GM23338 (cell line): ENCODE measurements at regions not wholly inside any gene's neighbourhood (a gene's known extent, or its start where the extent isn't known, plus 50 kb on each side); places are given as distances from the start of the nearest gene placed in this dataset.

ENCODE experiments used
- ATAC-seq: fragments of 200-7000 bp; cut with Tn5 transposase; 3 replicates; pipeline ENCODE4 v1.9.1; 2020
- DNase-seq: peaks from one replicate; pipeline ENCODE4 v3.0.0-alpha.2; 2015; ENCODE audit warnings: low spot score
- H2AFZ ChIP-seq: fragments of 200-600 bp; sonication (generic); 2 replicates; pipeline ENCODE4 v1.8.0; 2016; ENCODE audit warnings: antibody characterized with exemption, mild to moderate bottlenecking, moderate library complexity
- H3F3A ChIP-seq: fragments of 200-600 bp; sonication (generic); replicated peaks from 2 replicates; pipeline ENCODE4 v1.8.0; 2017; ENCODE audit warnings: antibody characterized with exemption, mixed run types, low read depth
- H3K27ac ChIP-seq: fragments of 200-600 bp; sonication (generic); 2 replicates; pipeline ENCODE4 v1.6.1; 2016; ENCODE audit warnings: low read depth
- H3K27me3 ChIP-seq: fragments of 200-600 bp; sonication (generic); 2 replicates; pipeline ENCODE4 v1.8.0; 2016; ENCODE audit warnings: mild to moderate bottlenecking, mixed run types, moderate library complexity; ENCODE audit not compliant: insufficient read depth
- H3K36me3 ChIP-seq: fragments of 200-600 bp; sonication (generic); 2 replicates; pipeline ENCODE4 v1.8.0; 2016; ENCODE audit warnings: mild to moderate bottlenecking; ENCODE audit not compliant: insufficient read depth
- H3K4me1 ChIP-seq: fragments of 200-600 bp; sonication (generic); 2 replicates; pipeline ENCODE4 v1.8.0; 2016; ENCODE audit warnings: mild to moderate bottlenecking, moderate library complexity; ENCODE audit not compliant: insufficient read depth
- H3K4me2 ChIP-seq: fragments of 200-600 bp; sonication (generic); 2 replicates; pipeline ENCODE4 v1.7.1; 2017; ENCODE audit warnings: mixed run types
- H3K4me3 ChIP-seq: fragments of 200-600 bp; sonication (generic); 2 replicates; pipeline ENCODE4 v1.6.1; 2016; ENCODE audit warnings: mixed run types
- H3K79me2 ChIP-seq: fragments of 200-600 bp; sonication (generic); replicated peaks from 2 replicates; pipeline ENCODE4 v1.8.0; 2017; ENCODE audit warnings: mild to moderate bottlenecking; ENCODE audit not compliant: insufficient read depth
- H3K9me2 ChIP-seq: fragments of 200-600 bp; sonication (generic); 2 replicates; pipeline ENCODE4 v1.8.0; 2017; ENCODE audit not compliant: insufficient read depth
- H4K20me1 ChIP-seq: fragments of 200-600 bp; sonication (generic); replicated peaks from 2 replicates; pipeline ENCODE4 v1.8.0; 2017; ENCODE audit warnings: mild to moderate bottlenecking; ENCODE audit not compliant: insufficient read depth
- H3K27ac Mint-ChIP-seq: 2 replicates; pipeline ENCODE4 v1.8.0; 2020; ENCODE audit warnings: inconsistent platforms, mild to moderate bottlenecking, moderate library complexity, mixed read lengths
- H3K27me3 Mint-ChIP-seq: 3 replicates; pipeline ENCODE4 v1.8.0; 2022; ENCODE audit warnings: low read depth, mild to moderate bottlenecking, moderate library complexity, mixed read lengths, inconsistent platforms; ENCODE audit not compliant: insufficient read depth, poor library complexity
- H3K36me3 Mint-ChIP-seq: 3 replicates; pipeline ENCODE4 v1.8.0; 2021; ENCODE audit warnings: low read depth, mild to moderate bottlenecking, inconsistent platforms, moderate library complexity, mixed read lengths
- H3K4me1 Mint-ChIP-seq: 3 replicates; pipeline ENCODE4 v1.8.0; 2020; ENCODE audit warnings: mild to moderate bottlenecking, inconsistent platforms, mixed read lengths
- H3K4me3 Mint-ChIP-seq: 3 replicates; pipeline ENCODE4 v1.8.0; 2021; ENCODE audit warnings: moderate library complexity, mild to moderate bottlenecking, inconsistent platforms, mixed read lengths
- H3K9me3 Mint-ChIP-seq: 3 replicates; pipeline ENCODE4 v1.8.0; 2020; ENCODE audit warnings: moderate library complexity, mild to moderate bottlenecking, inconsistent platforms, mixed read lengths
- CREB1 ChIP-seq: fragments of 250-450 bp; sonication (Bioruptor Pico); IDR thresholded peaks from 2 replicates; pipeline ENCODE4 v1.5.0; 2020; ENCODE audit warnings: low read depth, mild to moderate bottlenecking, moderate library complexity
- ETS1 ChIP-seq: IDR thresholded peaks from 2 replicates; pipeline ENCODE4 v1.6.1; 2016; ENCODE audit warnings: antibody characterized with exemption
- EZH2 ChIP-seq: fragments of 200-600 bp; sonication (generic); IDR thresholded peaks from one replicate; pipeline ENCODE4 v1.8.0; 2017; ENCODE audit warnings: antibody characterized with exemption, mild to moderate bottlenecking, low read depth; ENCODE audit not compliant: unreplicated experiment
- EZH2phosphoT487 ChIP-seq: fragments of 200-600 bp; sonication (generic); IDR thresholded peaks from one replicate; pipeline ENCODE4 v1.8.1; 2018; ENCODE audit warnings: antibody characterized with exemption; ENCODE audit not compliant: unreplicated experiment
- JUNB ChIP-seq: IDR thresholded peaks from one replicate; pipeline ENCODE4 v1.6.1; 2016; ENCODE audit warnings: antibody characterized with exemption; ENCODE audit not compliant: unreplicated experiment
- NANOG ChIP-seq: IDR thresholded peaks from 2 replicates; pipeline ENCODE4 v1.6.1; 2016; ENCODE audit warnings: antibody characterized with exemption, borderline replicate concordance
- ZNF331 ChIP-seq: fragments of 250-450 bp; sonication (Bioruptor Pico); IDR thresholded peaks from 2 replicates; pipeline ENCODE4 v1.5.0; 2020; ENCODE audit warnings: low read depth, mild to moderate bottlenecking, moderate library complexity
- TF ChIP-seq, protein P1 (sequence below): IDR thresholded peaks from one replicate; pipeline ENCODE4 v1.6.1; 2018; ENCODE audit warnings: antibody characterized with exemption; ENCODE audit not compliant: unreplicated experiment
- TF ChIP-seq, protein P2 (sequence below), 2 experiments: fragments of 200-600 bp in 1 of 2; sonication (generic) in 1 of 2; conservative IDR thresholded peaks; 2 replicates each; pipeline versions ENCODE4 v1.5.1 to v1.6.1; 2016 to 2017; ENCODE audit warnings: antibody characterized with exemption in 2 of 2, low read depth in 2 of 2, mild to moderate bottlenecking in 2 of 2, moderate library complexity in 1 of 2

DNA sequence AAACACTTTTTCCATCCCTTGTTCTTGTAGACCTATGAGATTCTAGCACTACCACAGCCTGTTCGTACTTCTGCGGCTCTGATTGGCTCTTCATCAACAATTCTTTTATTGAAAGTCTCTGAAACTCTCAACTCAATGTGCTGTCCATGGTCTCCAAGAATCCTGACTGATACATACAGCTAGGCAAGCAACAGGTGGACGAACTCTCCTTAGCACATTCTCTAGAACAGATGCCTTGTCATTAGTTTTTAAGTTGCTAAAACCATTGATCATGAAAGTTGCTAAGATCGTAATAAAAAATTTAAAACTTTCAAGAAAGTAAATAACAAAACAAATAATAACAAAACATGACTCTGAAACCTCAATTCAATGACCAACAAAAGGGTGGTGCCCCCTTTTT lies 210.5 kb downstream of the EPHA4 start (continued):
- TF ChIP-seq NANOG, result no peak
- TF ChIP-seq, protein P1, sequence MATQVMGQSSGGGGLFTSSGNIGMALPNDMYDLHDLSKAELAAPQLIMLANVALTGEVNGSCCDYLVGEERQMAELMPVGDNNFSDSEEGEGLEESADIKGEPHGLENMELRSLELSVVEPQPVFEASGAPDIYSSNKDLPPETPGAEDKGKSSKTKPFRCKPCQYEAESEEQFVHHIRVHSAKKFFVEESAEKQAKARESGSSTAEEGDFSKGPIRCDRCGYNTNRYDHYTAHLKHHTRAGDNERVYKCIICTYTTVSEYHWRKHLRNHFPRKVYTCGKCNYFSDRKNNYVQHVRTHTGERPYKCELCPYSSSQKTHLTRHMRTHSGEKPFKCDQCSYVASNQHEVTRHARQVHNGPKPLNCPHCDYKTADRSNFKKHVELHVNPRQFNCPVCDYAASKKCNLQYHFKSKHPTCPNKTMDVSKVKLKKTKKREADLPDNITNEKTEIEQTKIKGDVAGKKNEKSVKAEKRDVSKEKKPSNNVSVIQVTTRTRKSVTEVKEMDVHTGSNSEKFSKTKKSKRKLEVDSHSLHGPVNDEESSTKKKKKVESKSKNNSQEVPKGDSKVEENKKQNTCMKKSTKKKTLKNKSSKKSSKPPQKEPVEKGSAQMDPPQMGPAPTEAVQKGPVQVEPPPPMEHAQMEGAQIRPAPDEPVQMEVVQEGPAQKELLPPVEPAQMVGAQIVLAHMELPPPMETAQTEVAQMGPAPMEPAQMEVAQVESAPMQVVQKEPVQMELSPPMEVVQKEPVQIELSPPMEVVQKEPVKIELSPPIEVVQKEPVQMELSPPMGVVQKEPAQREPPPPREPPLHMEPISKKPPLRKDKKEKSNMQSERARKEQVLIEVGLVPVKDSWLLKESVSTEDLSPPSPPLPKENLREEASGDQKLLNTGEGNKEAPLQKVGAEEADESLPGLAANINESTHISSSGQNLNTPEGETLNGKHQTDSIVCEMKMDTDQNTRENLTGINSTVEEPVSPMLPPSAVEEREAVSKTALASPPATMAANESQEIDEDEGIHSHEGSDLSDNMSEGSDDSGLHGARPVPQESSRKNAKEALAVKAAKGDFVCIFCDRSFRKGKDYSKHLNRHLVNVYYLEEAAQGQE, result no peak

DNA sequence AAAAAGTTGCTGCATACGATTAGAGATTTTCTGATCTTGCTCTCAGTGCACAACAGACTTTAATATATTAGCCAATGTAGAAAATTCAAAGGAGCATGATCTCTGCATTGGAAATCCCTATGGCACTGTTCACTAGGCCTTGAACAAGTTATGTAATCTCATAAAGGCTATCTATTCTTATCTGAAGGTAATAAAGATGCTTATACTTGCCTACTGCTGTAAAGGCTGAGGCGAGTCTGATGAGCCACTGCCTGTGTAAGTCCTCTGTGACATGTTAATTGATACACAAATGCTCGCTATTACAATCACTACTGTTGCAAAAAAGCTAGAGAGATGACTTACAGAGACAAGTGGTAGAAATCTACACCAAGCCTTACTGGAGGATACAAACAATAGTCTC lies 207.4 kb downstream of the EPHA4 start:
- H3K36me3 ChIP-seq, result no peaks in the 10 kb centered on the region
- DNase-seq (no peak), ATAC-seq (no peak)
- no peaks in the 10 kb centered on the region for H3K79me2 ChIP-seq
- Mint-ChIP-seq H3K9me3 (no peaks in the 10 kb centered on the region), H3K27ac (no peak overlapping the region), H3K4me1 (peaks cover 11% of the 10 kb centered on the region; the same call in 2 of the 3 replicates), H3K36me3 (no peaks in the 10 kb centered on the region), H3K27me3 (peaks cover 4% of the 10 kb centered on the region), H3K4me3 (no peak overlapping the region)
- H4K20me1 ChIP-seq, result no peaks in the 10 kb centered on the region
- peaks cover 6% of the 10 kb centered on the region; the same call in 1 of the 2 replicates for H3K4me1 ChIP-seq
- H3K9me2 ChIP-seq, result no peaks in the 10 kb centered on the region
- H2AFZ ChIP-seq, result no peak overlapping the region
- H3K4me2 ChIP-seq, result no peak overlapping the region
- H3K27ac ChIP-seq, result no peak overlapping the region
- no peaks in the 10 kb centered on the region for H3K27me3 ChIP-seq
- no peaks in the 10 kb centered on the region for H3F3A ChIP-seq
- H3K4me3 ChIP-seq, result no peak overlapping the region
- TF ChIP-seq JUNB, result no peak
- TF ChIP-seq, protein P2, sequence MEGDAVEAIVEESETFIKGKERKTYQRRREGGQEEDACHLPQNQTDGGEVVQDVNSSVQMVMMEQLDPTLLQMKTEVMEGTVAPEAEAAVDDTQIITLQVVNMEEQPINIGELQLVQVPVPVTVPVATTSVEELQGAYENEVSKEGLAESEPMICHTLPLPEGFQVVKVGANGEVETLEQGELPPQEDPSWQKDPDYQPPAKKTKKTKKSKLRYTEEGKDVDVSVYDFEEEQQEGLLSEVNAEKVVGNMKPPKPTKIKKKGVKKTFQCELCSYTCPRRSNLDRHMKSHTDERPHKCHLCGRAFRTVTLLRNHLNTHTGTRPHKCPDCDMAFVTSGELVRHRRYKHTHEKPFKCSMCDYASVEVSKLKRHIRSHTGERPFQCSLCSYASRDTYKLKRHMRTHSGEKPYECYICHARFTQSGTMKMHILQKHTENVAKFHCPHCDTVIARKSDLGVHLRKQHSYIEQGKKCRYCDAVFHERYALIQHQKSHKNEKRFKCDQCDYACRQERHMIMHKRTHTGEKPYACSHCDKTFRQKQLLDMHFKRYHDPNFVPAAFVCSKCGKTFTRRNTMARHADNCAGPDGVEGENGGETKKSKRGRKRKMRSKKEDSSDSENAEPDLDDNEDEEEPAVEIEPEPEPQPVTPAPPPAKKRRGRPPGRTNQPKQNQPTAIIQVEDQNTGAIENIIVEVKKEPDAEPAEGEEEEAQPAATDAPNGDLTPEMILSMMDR (conservative IDR thresholded peaks at IDR 0.05; ENCODE audit: low read depth in 2 of 2), result no peak
- TF ChIP-seq EZH2phosphoT487, result no peak
- TF ChIP-seq, protein P1, result no peak
- TF ChIP-seq ETS1, result no peak
- no peak for TF ChIP-seq EZH2
- TF ChIP-seq ZNF331, result no peak
- TF ChIP-seq CREB1 (CRISPR knock-in tag), result no peak
